ENCODE measurements at regions not wholly inside any gene's neighbourhood (a gene's known extent, or its start where the extent isn't known, plus 50 kb on each side); places are given as distances from the start of the nearest gene placed in this dataset.

DNA sequence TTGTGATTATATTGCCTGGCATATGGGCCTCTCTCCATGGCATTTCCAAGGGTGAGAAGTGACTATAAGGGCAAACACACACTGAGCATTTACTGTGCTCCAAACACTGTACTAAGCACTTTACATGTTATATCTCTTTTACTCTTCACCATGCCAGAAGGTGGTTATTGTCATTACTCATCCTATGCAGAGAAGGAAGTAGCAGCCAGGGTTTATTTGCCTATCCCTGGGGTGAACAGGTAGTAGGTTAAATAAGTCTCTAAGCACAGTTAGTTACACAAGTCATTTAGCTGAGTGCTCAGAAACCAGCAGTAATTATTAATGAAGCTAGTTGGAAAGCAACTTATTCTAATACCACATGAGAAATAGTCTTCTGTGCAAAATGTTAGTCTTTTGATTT, 109.9 kb upstream of the SYNPR start:
- TF ChIP-seq, protein P1, sequence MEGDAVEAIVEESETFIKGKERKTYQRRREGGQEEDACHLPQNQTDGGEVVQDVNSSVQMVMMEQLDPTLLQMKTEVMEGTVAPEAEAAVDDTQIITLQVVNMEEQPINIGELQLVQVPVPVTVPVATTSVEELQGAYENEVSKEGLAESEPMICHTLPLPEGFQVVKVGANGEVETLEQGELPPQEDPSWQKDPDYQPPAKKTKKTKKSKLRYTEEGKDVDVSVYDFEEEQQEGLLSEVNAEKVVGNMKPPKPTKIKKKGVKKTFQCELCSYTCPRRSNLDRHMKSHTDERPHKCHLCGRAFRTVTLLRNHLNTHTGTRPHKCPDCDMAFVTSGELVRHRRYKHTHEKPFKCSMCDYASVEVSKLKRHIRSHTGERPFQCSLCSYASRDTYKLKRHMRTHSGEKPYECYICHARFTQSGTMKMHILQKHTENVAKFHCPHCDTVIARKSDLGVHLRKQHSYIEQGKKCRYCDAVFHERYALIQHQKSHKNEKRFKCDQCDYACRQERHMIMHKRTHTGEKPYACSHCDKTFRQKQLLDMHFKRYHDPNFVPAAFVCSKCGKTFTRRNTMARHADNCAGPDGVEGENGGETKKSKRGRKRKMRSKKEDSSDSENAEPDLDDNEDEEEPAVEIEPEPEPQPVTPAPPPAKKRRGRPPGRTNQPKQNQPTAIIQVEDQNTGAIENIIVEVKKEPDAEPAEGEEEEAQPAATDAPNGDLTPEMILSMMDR (IDR thresholded peaks at IDR 0.05), result no peak
- TF ChIP-seq POLR2AphosphoS5 (IDR thresholded peaks at IDR 0.05), result no peak
- TF ChIP-seq POLR2A (IDR thresholded peaks at IDR 0.05), result no peak
- TF ChIP-seq EP300 (IDR thresholded peaks at IDR 0.05), result no peak

All from sigmoid colon (tissue), 4 donors.